Fibroblast of lung (primary cell): ENCODE measurements at regions not wholly inside any gene's neighbourhood (a gene's known extent, or its start where the extent isn't known, plus 50 kb on each side); places are given as distances from the start of the nearest gene placed in this dataset.

Source experiments
- DNase-seq, 2 donors: peaks; one replicate each; pipeline versions ENCODE4 v3.0.0 to v3.0.0-alpha.2; 2010; ENCODE audit warnings: low read depth in 2 of 2
- H2AFZ ChIP-seq: 2 replicates; pipeline ENCODE4 v1.5.1; 2012; ENCODE audit warnings: low read length, control low read depth, inconsistent platforms
- H3K27ac ChIP-seq: 2 replicates; pipeline ENCODE4 v1.5.1; 2011; ENCODE audit warnings: low read length, control low read depth; ENCODE audit not compliant: insufficient read depth
- H3K27me3 ChIP-seq: 2 replicates; pipeline ENCODE4 v1.5.1; 2011; ENCODE audit warnings: mild to moderate bottlenecking, low read length; ENCODE audit not compliant: control insufficient read depth, insufficient read depth
- H3K36me3 ChIP-seq: 2 replicates; pipeline ENCODE4 v1.5.1; 2011; ENCODE audit warnings: low read length; ENCODE audit not compliant: control insufficient read depth, insufficient read depth
- H3K4me1 ChIP-seq: 2 replicates; pipeline ENCODE4 v1.5.1; 2011; ENCODE audit warnings: low read length; ENCODE audit not compliant: control insufficient read depth, insufficient read depth; ENCODE audit errors: extremely low read depth
- H3K4me2 ChIP-seq: 2 replicates; pipeline ENCODE4 v1.5.1; 2011; ENCODE audit warnings: low read length, control low read depth; ENCODE audit not compliant: insufficient read depth; ENCODE audit errors: extremely low read depth
- H3K4me3 ChIP-seq, 4 experiments: fragments of 200-600 bp in 1 of 4; sonication (generic) in 1 of 4; replicated peaks in 1 of 4; 2 replicates each; pipeline ENCODE4 v1.5.1; 2011 to 2016; ENCODE audit warnings: low read length in 4 of 4, low read depth in 3 of 4, mild to moderate bottlenecking in 3 of 4, control low read depth in 2 of 4, inconsistent platforms in 1 of 4, mixed read lengths in 1 of 4; ENCODE audit not compliant: insufficient read depth in 1 of 4; ENCODE audit errors: control extremely low read depth in 1 of 4
- H3K79me2 ChIP-seq: 2 replicates; pipeline ENCODE4 v1.5.1; 2012; ENCODE audit warnings: mild to moderate bottlenecking, low read length, inconsistent platforms; ENCODE audit not compliant: control insufficient read depth, insufficient read depth
- H3K9ac ChIP-seq: 2 replicates; pipeline ENCODE4 v1.5.1; 2011; ENCODE audit warnings: mild to moderate bottlenecking, low read length, control low read depth; ENCODE audit not compliant: insufficient read depth
- H3K9me3 ChIP-seq: 2 replicates; pipeline ENCODE4 v1.5.1; 2012; ENCODE audit warnings: low read depth, low read length; ENCODE audit not compliant: control insufficient read depth, insufficient read depth
- H4K20me1 ChIP-seq: 2 replicates; pipeline ENCODE4 v1.5.1; 2011; ENCODE audit warnings: low read length; ENCODE audit not compliant: control insufficient read depth, insufficient read depth; ENCODE audit errors: extremely low read depth
- CTCF ChIP-seq, 2 donors: IDR thresholded peaks in 1 of 2; conservative IDR thresholded peaks in 1 of 2; 1 replicate in 1 of 2; 2 replicates in 1 of 2; pipeline ENCODE4 v1.5.1; 2011 to 2012; ENCODE audit warnings: low read length in 2 of 2, control low read depth in 1 of 2, inconsistent platforms in 1 of 2, low read depth in 1 of 2, mild to moderate bottlenecking in 1 of 2
- EZH2 ChIP-seq: IDR thresholded peaks from 2 replicates; pipeline ENCODE4 v1.5.1; 2012; ENCODE audit warnings: low read length, control low read depth, mild to moderate bottlenecking; ENCODE audit errors: missing control alignments

GRCh38 chr2:12315224-12315623, 401.5 kb upstream of the TRIB2 start:
- no peaks in the 10 kb centered on the region for H4K20me1 ChIP-seq
- TF ChIP-seq EZH2, result no peak
- no peak for TF ChIP-seq CTCF (conservative IDR thresholded peaks at IDR 0.05 in 1 of 2, IDR thresholded peaks at IDR 0.05 in 1 of 2; ENCODE audit: low read depth in 1 of 2, low read length in 2 of 2)
- no peak overlapping the region for H3K27ac ChIP-seq
- H3K4me1 ChIP-seq, result peaks cover 10% of the 10 kb centered on the region
- no peaks in the 10 kb centered on the region for H3K79me2 ChIP-seq
- no peak for DNase-seq
- no peak overlapping the region for H3K9ac ChIP-seq
- H3K36me3 ChIP-seq, result no peaks in the 10 kb centered on the region
- no peak overlapping the region for H3K4me3 ChIP-seq
- H3K4me2 ChIP-seq, result no peak overlapping the region
- no peaks in the 10 kb centered on the region for H3K9me3 ChIP-seq
- H3K27me3 ChIP-seq, result no peaks in the 10 kb centered on the region
- H2AFZ ChIP-seq, result no peak overlapping the region

GRCh38 chr2:12316476-12316875, 400.3 kb upstream of the TRIB2 start:
- H3K4me2 ChIP-seq, result no peak overlapping the region
- H3K4me1 ChIP-seq, result peaks cover 14% of the 10 kb centered on the region
- no peaks in the 10 kb centered on the region for H4K20me1 ChIP-seq
- no peaks in the 10 kb centered on the region for H3K36me3 ChIP-seq
- no peak overlapping the region for H3K9ac ChIP-seq
- H3K9me3 ChIP-seq, result no peaks in the 10 kb centered on the region
- no peaks in the 10 kb centered on the region for H3K27me3 ChIP-seq
- H2AFZ ChIP-seq, result no peak overlapping the region
- no peak for DNase-seq
- H3K4me3 ChIP-seq, result no peak overlapping the region
- TF ChIP-seq EZH2 (no peak), CTCF (conservative IDR thresholded peaks at IDR 0.05 in 1 of 2, IDR thresholded peaks at IDR 0.05 in 1 of 2; ENCODE audit: low read depth in 1 of 2, low read length in 2 of 2) (no peak)
- H3K79me2 ChIP-seq, result no peaks in the 10 kb centered on the region
- H3K27ac ChIP-seq, result no peak overlapping the region

GRCh38 chr2:12317286-12317685, 399.4 kb upstream of the TRIB2 start:
- no peak for DNase-seq
- H3K9me3 ChIP-seq, result no peaks in the 10 kb centered on the region
- H3K27me3 ChIP-seq, result no peaks in the 10 kb centered on the region
- TF ChIP-seq EZH2 (no peak), CTCF (conservative IDR thresholded peaks at IDR 0.05 in 1 of 2, IDR thresholded peaks at IDR 0.05 in 1 of 2; ENCODE audit: low read depth in 1 of 2, low read length in 2 of 2) (no peak)
- no peak overlapping the region for H3K9ac ChIP-seq
- peaks cover 18% of the 10 kb centered on the region for H3K4me1 ChIP-seq
- no peak overlapping the region for H2AFZ ChIP-seq
- no peak overlapping the region for H3K4me2 ChIP-seq
- no peaks in the 10 kb centered on the region for H3K79me2 ChIP-seq
- no peaks in the 10 kb centered on the region for H3K36me3 ChIP-seq
- H4K20me1 ChIP-seq, result no peaks in the 10 kb centered on the region
- no peak overlapping the region for H3K4me3 ChIP-seq
- no peak overlapping the region for H3K27ac ChIP-seq
